MM.1S (cell line): ENCODE measurements at regions not wholly inside any gene's neighbourhood (a gene's known extent, or its start where the extent isn't known, plus 50 kb on each side); places are given as distances from the start of the nearest gene placed in this dataset.

Experiments
- DNase-seq: peaks from one replicate; pipeline ENCODE4 v3.0.0-alpha.2; 2015
- H2AFZ ChIP-seq: fragments of 300-600 bp; sonication (generic); 2 replicates; pipeline ENCODE4 v1.6.0; 2016; ENCODE audit warnings: antibody characterized with exemption, low read length
- H3F3A ChIP-seq: fragments of 300-600 bp; sonication (generic); 2 replicates; pipeline ENCODE4 v1.6.1; 2016; ENCODE audit warnings: mild to moderate bottlenecking, antibody characterized with exemption, low read length, moderate library complexity, mixed read lengths; ENCODE audit not compliant: insufficient read depth
- H3K27ac ChIP-seq: fragments of 300-600 bp; sonication (generic); 2 replicates; pipeline ENCODE4 v1.5.1; 2016; ENCODE audit warnings: mild to moderate bottlenecking, low read length
- H3K27me3 ChIP-seq: fragments of 300-600 bp; sonication (generic); replicated peaks from 2 replicates; pipeline ENCODE4 v1.6.0; 2016; ENCODE audit warnings: low read length; ENCODE audit not compliant: insufficient read depth
- H3K36me3 ChIP-seq: fragments of 300-600 bp; sonication (generic); replicated peaks from 2 replicates; pipeline ENCODE4 v1.6.1; 2016; ENCODE audit warnings: mild to moderate bottlenecking, low read length, mixed read lengths; ENCODE audit not compliant: insufficient read depth
- H3K4me1 ChIP-seq: fragments of 300-600 bp; sonication (generic); 2 replicates; pipeline ENCODE4 v1.6.1; 2016; ENCODE audit warnings: low read length, mixed read lengths
- H3K4me2 ChIP-seq: fragments of 300-600 bp; sonication (generic); 2 replicates; pipeline ENCODE4 v1.6.0; 2016; ENCODE audit warnings: low read depth, low read length
- H3K4me3 ChIP-seq: fragments of 300-600 bp; sonication (generic); 2 replicates; pipeline ENCODE4 v1.5.1; 2016; ENCODE audit warnings: low read length, mixed read lengths
- H3K79me2 ChIP-seq: fragments of 300-600 bp; sonication (generic); 2 replicates; pipeline ENCODE4 v1.6.1; 2016; ENCODE audit warnings: mixed run types, low read length, mixed read lengths
- H3K9ac ChIP-seq: fragments of 300-600 bp; sonication (generic); 2 replicates; pipeline ENCODE4 v1.6.1; 2016; ENCODE audit warnings: low read length, mixed read lengths
- H3K9me2 ChIP-seq: fragments of 300-600 bp; sonication (generic); replicated peaks from 2 replicates; pipeline ENCODE4 v1.6.1; 2016; ENCODE audit warnings: mild to moderate bottlenecking, low read length, mixed read lengths; ENCODE audit not compliant: insufficient read depth
- H3K9me3 ChIP-seq: fragments of 300-600 bp; sonication (generic); replicated peaks from 2 replicates; pipeline ENCODE4 v1.6.1; 2016; ENCODE audit warnings: mild to moderate bottlenecking, low read length, mixed read lengths; ENCODE audit not compliant: insufficient read depth
- H4K20me1 ChIP-seq: fragments of 300-600 bp; sonication (generic); 2 replicates; pipeline ENCODE4 v1.6.1; 2016; ENCODE audit warnings: mild to moderate bottlenecking, low read length, moderate library complexity, mixed read lengths; ENCODE audit not compliant: insufficient read depth
- EZH2 ChIP-seq: fragments of 300-600 bp; sonication (generic); optimal IDR thresholded peaks from 2 replicates; pipeline ENCODE3; 2017; ENCODE audit warnings: low read depth, mild to moderate bottlenecking, antibody characterized with exemption, low read length, mixed read lengths
- EZH2phosphoT487 ChIP-seq: fragments of 300-600 bp; sonication (generic); IDR thresholded peaks from 2 replicates; pipeline ENCODE4 v1.6.1; 2018; ENCODE audit warnings: antibody characterized with exemption, low read length
- TF ChIP-seq, protein P1 (sequence below): fragments of 300-600 bp; sonication (generic); IDR thresholded peaks from 2 replicates; pipeline ENCODE4 v1.5.1; 2016; ENCODE audit warnings: antibody characterized with exemption, low read length, mixed read lengths

DNA sequence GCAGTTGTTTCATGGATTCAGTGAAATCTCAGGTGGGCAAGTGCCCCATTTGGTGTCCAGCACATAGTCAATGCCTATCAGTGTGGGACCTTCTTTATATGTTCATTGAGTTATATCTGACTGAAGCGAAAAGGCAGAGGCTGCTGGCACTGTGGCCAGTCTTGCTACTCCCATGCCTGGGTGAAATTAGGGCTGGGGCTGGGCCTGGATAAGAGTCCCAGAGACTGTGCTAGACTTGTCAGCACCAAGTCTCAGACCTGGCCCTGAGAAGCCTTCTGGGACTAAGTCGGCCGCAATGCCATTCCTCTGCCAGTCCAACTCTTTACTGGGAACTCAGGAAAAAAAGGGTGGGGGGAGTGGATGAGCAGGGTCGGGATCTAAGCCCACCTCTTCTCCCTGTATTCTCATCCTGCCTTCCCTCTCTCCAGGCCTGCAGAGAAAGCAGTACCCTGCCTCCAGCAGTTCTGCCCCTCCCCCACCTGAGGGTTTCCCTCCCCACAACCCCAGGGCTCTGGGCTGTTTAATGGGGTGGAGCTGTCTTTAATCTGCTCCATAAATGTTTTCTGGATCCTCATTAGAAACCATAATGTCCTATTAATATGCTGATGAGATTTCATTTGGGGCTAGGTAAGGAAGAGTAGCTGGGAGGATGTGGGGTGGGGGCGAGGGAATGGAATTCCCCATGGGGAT is 153.5 kb upstream of the PJA1 start:
- TF ChIP-seq EZH2 (no peak), EZH2phosphoT487 (no peak)
- TF ChIP-seq, protein P1, sequence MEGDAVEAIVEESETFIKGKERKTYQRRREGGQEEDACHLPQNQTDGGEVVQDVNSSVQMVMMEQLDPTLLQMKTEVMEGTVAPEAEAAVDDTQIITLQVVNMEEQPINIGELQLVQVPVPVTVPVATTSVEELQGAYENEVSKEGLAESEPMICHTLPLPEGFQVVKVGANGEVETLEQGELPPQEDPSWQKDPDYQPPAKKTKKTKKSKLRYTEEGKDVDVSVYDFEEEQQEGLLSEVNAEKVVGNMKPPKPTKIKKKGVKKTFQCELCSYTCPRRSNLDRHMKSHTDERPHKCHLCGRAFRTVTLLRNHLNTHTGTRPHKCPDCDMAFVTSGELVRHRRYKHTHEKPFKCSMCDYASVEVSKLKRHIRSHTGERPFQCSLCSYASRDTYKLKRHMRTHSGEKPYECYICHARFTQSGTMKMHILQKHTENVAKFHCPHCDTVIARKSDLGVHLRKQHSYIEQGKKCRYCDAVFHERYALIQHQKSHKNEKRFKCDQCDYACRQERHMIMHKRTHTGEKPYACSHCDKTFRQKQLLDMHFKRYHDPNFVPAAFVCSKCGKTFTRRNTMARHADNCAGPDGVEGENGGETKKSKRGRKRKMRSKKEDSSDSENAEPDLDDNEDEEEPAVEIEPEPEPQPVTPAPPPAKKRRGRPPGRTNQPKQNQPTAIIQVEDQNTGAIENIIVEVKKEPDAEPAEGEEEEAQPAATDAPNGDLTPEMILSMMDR: no peak
- Histone ChIP-seq H3K4me2 (no peak overlapping the region), H3K4me1 (no peaks in the 10 kb centered on the region)

DNA sequence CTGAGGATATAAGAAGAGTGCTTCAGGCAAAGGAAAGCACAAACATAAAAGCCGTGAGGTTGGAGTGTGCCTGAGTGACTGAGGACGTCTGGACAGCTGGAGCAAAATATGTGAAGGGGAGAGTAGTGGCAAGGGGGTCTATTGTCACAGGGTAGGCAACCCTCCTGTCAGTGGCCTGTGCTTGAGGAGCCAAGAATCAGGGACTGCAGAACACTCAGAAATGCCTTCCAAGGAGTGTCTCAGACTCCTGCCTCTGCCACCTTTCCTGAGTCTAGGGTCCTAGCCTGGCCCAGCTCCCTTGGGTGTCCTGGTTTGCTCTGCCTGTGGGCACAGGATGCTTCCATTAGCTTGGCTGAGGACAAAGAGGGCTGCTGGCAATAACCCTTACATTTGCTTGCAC is 152.5 kb upstream of the PJA1 start:
- Histone ChIP-seq H3K4me3 (no peak overlapping the region), H2AFZ (no peak overlapping the region), H3K9me3 (no peaks in the 10 kb centered on the region), H4K20me1 (no peaks in the 10 kb centered on the region), H3K4me1 (no peaks in the 10 kb centered on the region), H3K9ac (no peak overlapping the region), H3K9me2 (no peaks in the 10 kb centered on the region), H3K27me3 (no peaks in the 10 kb centered on the region), H3K4me2 (no peak overlapping the region), H3K36me3 (no peaks in the 10 kb centered on the region), H3F3A (no peaks in the 10 kb centered on the region), H3K27ac (no peak overlapping the region), H3K79me2 (no peaks in the 10 kb centered on the region)
- TF ChIP-seq, protein P1: no peak
- no peak for TF ChIP-seq EZH2
- no peak for TF ChIP-seq EZH2phosphoT487
- DNase-seq: no peak

More for the DNA sequence above, 153.5 kb upstream of the PJA1 start:
- H4K20me1 ChIP-seq: no peaks in the 10 kb centered on the region
- no peaks in the 10 kb centered on the region for H3K79me2 ChIP-seq
- no peaks in the 10 kb centered on the region for H3F3A ChIP-seq
- no peak overlapping the region for H3K4me3 ChIP-seq
- DNase-seq: no peak
- no peaks in the 10 kb centered on the region for H3K9me2 ChIP-seq
- no peak overlapping the region for H3K9ac ChIP-seq
- H3K36me3 ChIP-seq: no peaks in the 10 kb centered on the region
- no peaks in the 10 kb centered on the region for H3K27me3 ChIP-seq
- H2AFZ ChIP-seq: no peak overlapping the region
- H3K9me3 ChIP-seq: no peaks in the 10 kb centered on the region
- no peak overlapping the region for H3K27ac ChIP-seq

DNA sequence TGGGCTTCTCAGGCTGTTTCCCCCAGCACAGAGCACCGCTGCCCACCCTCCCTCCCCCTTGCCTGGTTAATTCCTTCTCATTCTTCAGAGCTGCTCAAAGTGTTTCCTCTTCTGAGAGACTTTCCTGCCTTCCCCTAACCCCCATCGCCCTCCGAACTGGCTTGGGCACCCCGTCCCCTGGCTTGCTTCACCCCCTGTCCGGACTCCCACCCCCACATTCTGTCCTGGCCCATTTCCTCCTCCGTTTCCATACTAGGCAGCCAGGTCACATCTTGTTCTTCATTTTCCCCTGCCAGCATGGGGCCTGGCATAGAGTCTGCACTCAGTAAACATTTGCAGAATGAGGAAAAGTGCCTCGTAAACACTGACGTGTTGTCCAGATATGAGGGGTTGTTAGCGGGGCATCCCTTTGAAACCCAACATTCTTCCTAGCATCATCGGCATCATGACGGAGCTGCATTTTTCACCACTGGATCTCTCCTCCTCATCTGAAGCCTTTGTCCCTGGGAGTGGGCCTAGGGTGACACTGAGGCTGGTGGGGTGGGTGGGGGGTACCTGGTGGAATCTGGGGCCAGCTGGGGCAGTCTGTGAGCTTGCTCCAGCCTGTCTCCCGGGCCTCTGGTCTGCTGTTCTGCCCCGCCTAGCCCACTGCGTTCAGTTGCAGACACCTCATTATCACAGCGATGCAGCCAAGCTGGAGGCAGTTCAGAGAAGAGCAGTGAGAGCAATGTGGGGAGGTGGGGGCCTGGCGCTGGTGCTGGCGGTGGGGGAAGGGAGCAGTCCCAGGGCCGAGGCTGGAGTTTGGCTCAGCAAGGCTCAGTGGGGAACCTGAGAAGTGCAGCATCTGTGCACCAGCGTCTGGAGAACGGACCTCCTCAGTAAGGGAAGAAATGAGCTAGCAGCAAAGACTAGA is 149.4 kb upstream of the PJA1 start:
- Histone ChIP-seq H3F3A (no peaks in the 10 kb centered on the region), H3K9ac (no peak overlapping the region), H3K36me3 (no peaks in the 10 kb centered on the region), H3K9me3 (no peaks in the 10 kb centered on the region), H3K4me2 (no peak overlapping the region), H3K27me3 (no peaks in the 10 kb centered on the region), H3K4me3 (no peak overlapping the region), H3K9me2 (no peaks in the 10 kb centered on the region), H3K27ac (no peak overlapping the region), H2AFZ (no peak overlapping the region), H3K79me2 (no peaks in the 10 kb centered on the region), H3K4me1 (no peaks in the 10 kb centered on the region), H4K20me1 (no peaks in the 10 kb centered on the region)
- DNase-seq: no peak
- no peak for TF ChIP-seq EZH2phosphoT487
- TF ChIP-seq, protein P1: no peak
- TF ChIP-seq EZH2: no peak
